Activated CD8-positive, alpha-beta T cell treated with anti-CD3 and anti-CD28 coated beads for 36 hours (primary cell): ENCODE measurements at regions not wholly inside any gene's neighbourhood (a gene's known extent, or its start where the extent isn't known, plus 50 kb on each side); places are given as distances from the start of the nearest gene placed in this dataset.

Experiments
- ATAC-seq: fragments of 200-7000 bp; cut with Tn5 transposase; one replicate; pipeline ENCODE4 v1.10.0; 2021; ENCODE audit warnings: mild to moderate bottlenecking, moderate library complexity
- CTCF ChIA-PET: fragments of 350-600 bp; sonication (Branson Sonifier 250); formaldehyde crosslinking; loops from one replicate; lab custom pipeline; 2021; ENCODE audit warnings: antibody characterized with exemption; lab: Charles Lee
- POLR2A ChIA-PET: fragments of 350-600 bp; sonication (Branson Sonifier 250); formaldehyde crosslinking; loops from one replicate; lab custom pipeline; 2021; ENCODE audit warnings: antibody characterized with exemption; lab: Charles Lee
- DNase-seq: peaks from one replicate; pipeline ENCODE4 v3.0.0-alpha.2; 2020
- H3K27ac Mint-ChIP-seq: one replicate; pipeline ENCODE4 v1.8.0; 2021; ENCODE audit warnings: mild to moderate bottlenecking, mixed read lengths
- H3K27me3 Mint-ChIP-seq: one replicate; pipeline ENCODE4 v1.8.0; 2021; ENCODE audit warnings: mixed read lengths
- H3K36me3 Mint-ChIP-seq: one replicate; pipeline ENCODE4 v1.8.0; 2021; ENCODE audit warnings: low read depth, mixed read lengths
- H3K4me1 Mint-ChIP-seq: one replicate; pipeline ENCODE4 v1.8.0; 2021; ENCODE audit warnings: low read depth, mixed read lengths
- H3K4me3 Mint-ChIP-seq: one replicate; pipeline ENCODE4 v1.8.0; 2021; ENCODE audit warnings: mild to moderate bottlenecking, moderate library complexity, mixed read lengths
- H3K9me3 Mint-ChIP-seq: one replicate; pipeline ENCODE4 v1.8.0; 2021; ENCODE audit warnings: mixed read lengths
- CTCF ChIP-seq: fragments of 200-600 bp; IDR thresholded peaks from one replicate; pipeline ENCODE4 v1.8.0; 2022; ENCODE audit warnings: antibody characterized with exemption, mild to moderate bottlenecking
- intact Hi-C: fragments of 100-400 bp; cut with micrococcal nuclease; formaldehyde crosslinking; loops from one replicate; pipeline ENCODE4 v1.10.0; 2022

GRCh38 chr14:83548061-83548839 is 1981.7 kb upstream of the FLRT2 start:
- Mint-ChIP-seq H3K36me3 (no peaks in the 10 kb centered on the region), H3K9me3 (peaks cover 15% of the 10 kb centered on the region), H3K27me3 (no peaks in the 10 kb centered on the region), H3K4me1 (no peaks in the 10 kb centered on the region), H3K4me3 (no peak overlapping the region), H3K27ac (no peak overlapping the region)
- no peak for ATAC-seq
- ChIA-PET CTCF (no interaction called here), POLR2A (no interaction called here)
- no peak for TF ChIP-seq CTCF
- no peak for DNase-seq
- intact Hi-C loops: no loop called here

- TF ChIP-seq CTCF: no peak
- ChIA-PET CTCF (no interaction called here), POLR2A (no interaction called here)
- intact Hi-C loops: no loop called here
- H3K27me3 Mint-ChIP-seq: no peaks in the 10 kb centered on the region
- no peak overlapping the region for H3K27ac Mint-ChIP-seq
- no peaks in the 10 kb centered on the region for H3K36me3 Mint-ChIP-seq
- H3K4me1 Mint-ChIP-seq: no peaks in the 10 kb centered on the region
- H3K9me3 Mint-ChIP-seq: peaks cover 6% of the 10 kb centered on the region
- no peak for DNase-seq
- H3K4me3 Mint-ChIP-seq: no peak overlapping the region
- ATAC-seq: no peak
These were observed 1973.9 kb upstream of the FLRT2 start for GRCh38 chr14:83556065-83556464.

- H3K36me3 Mint-ChIP-seq: no peaks in the 10 kb centered on the region
- CTCF ChIA-PET: no interaction called here
These were observed 1973.0 kb upstream of the FLRT2 start for GRCh38 chr14:83556746-83557453.

GRCh38 chr14:83558946-83559345 is 1971.0 kb upstream of the FLRT2 start:
- H3K27me3 Mint-ChIP-seq: no peaks in the 10 kb centered on the region
- DNase-seq: no peak
- intact Hi-C loops: no loop called here
- CTCF ChIA-PET: no interaction called here
- H3K4me1 Mint-ChIP-seq: no peaks in the 10 kb centered on the region
- H3K36me3 Mint-ChIP-seq: no peaks in the 10 kb centered on the region
- H3K9me3 Mint-ChIP-seq: peaks cover 5% of the 10 kb centered on the region
- no peak overlapping the region for H3K27ac Mint-ChIP-seq
- ATAC-seq: no peak
- POLR2A ChIA-PET: no interaction called here
- H3K4me3 Mint-ChIP-seq: no peak overlapping the region
- no peak for TF ChIP-seq CTCF

More at GRCh38 chr14:83556746-83557453, 1973.0 kb upstream of the FLRT2 start:
- Mint-ChIP-seq H3K27ac (no peak overlapping the region), H3K9me3 (peaks cover 6% of the 10 kb centered on the region), H3K27me3 (no peaks in the 10 kb centered on the region), H3K4me3 (no peak overlapping the region), H3K4me1 (no peaks in the 10 kb centered on the region)
- POLR2A ChIA-PET: no interaction called here
- no peak for ATAC-seq
- intact Hi-C loops: no loop called here
- TF ChIP-seq CTCF: no peak
- DNase-seq: no peak

GRCh38 chr14:83559721-83560120 is 1970.2 kb upstream of the FLRT2 start:
- peaks cover 8% of the 10 kb centered on the region for H3K9me3 Mint-ChIP-seq
- H3K27me3 Mint-ChIP-seq: no peaks in the 10 kb centered on the region
- H3K36me3 Mint-ChIP-seq: no peaks in the 10 kb centered on the region
- ChIA-PET POLR2A (no interaction called here), CTCF (no interaction called here)
- no peak overlapping the region for H3K4me3 Mint-ChIP-seq
- intact Hi-C loops: no loop called here
- DNase-seq (no peak), ATAC-seq (no peak)
- TF ChIP-seq CTCF: no peak
- H3K4me1 Mint-ChIP-seq: no peaks in the 10 kb centered on the region
- no peak overlapping the region for H3K27ac Mint-ChIP-seq
